ENCODE measurements at regions not wholly inside any gene's neighbourhood (a gene's known extent, or its start where the extent isn't known, plus 50 kb on each side); places are given as distances from the start of the nearest gene placed in this dataset.
A peak's percentile ranks its signal among the peaks of the same experiment; 100 is the strongest.

DNA sequence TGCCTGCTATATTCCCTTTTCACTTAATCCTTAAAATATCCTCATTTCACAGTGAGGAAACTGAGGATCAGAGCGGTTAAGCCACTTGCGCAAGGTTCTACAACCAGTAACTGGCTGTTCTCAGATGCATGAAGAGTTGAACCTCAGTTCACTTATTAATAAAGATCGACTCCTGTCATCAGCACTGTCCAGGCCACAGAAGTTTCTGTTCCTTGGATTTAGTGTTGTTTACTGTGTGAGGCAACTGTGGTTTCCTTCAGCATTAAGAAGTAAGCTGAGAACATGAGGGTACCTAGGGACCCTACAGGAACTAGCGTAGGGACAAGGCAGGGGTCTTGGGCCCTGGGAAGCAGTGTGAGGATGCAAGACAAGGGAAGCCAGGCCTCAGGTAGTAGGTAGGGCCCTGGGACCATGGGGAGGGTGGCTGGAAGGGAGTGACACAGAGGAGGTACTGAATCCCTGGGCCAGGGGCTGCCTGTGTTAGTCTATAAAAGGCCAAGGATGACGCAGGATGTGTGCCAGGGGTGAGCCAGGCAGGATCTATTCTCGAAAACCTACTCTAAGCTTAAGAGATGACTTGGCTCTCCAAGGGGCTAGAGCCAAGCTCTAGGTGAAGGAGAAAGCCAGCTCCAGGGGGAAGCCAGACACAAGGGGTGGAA, 181.2 kb upstream of the CSF3R start:
- Histone ChIP-seq H3K27ac (ENCODE audit: low read depth, low read length) (no peak overlapping the region), H3K9me3 (ENCODE audit: control insufficient read depth, low read length) (no peaks in the 10 kb centered on the region), H3K4me3 (ENCODE audit: low read length) (no peak overlapping the region), H3K27me3 (ENCODE audit: control insufficient read depth, insufficient read depth, low read length, poor library complexity, severe bottlenecking) (peaks cover 70% of the 10 kb centered on the region), H3K36me3 (ENCODE audit: control insufficient read depth, insufficient read depth, low read length) (no peaks in the 10 kb centered on the region), H3K4me1 (ENCODE audit: control insufficient read depth, insufficient read depth, low read length) (peaks cover 2% of the 10 kb centered on the region), H3K9ac (ENCODE audit: extremely low read depth, low read length, poor library complexity, severe bottlenecking) (no peak overlapping the region)
- 98 to 100% methylated on average over 5 to 6 of the region's 6 CpGs for WGBS, 2 experiments (ENCODE audit: insufficient coverage in 1 of 2, insufficient read length in 1 of 2)
- Mint-ChIP-seq H3K4me3 (no peak overlapping the region), H3K4me1 (peaks cover 16% of the 10 kb centered on the region), H3K27me3 (ENCODE audit: insufficient read depth) (peaks cover 76% of the 10 kb centered on the region), H3K27ac (no peak overlapping the region), H3K36me3 (ENCODE audit: low read depth) (no peaks in the 10 kb centered on the region), H3K9me3 (no peaks in the 10 kb centered on the region)
- no peak for DNase-seq
- TF ChIP-seq, protein P1, sequence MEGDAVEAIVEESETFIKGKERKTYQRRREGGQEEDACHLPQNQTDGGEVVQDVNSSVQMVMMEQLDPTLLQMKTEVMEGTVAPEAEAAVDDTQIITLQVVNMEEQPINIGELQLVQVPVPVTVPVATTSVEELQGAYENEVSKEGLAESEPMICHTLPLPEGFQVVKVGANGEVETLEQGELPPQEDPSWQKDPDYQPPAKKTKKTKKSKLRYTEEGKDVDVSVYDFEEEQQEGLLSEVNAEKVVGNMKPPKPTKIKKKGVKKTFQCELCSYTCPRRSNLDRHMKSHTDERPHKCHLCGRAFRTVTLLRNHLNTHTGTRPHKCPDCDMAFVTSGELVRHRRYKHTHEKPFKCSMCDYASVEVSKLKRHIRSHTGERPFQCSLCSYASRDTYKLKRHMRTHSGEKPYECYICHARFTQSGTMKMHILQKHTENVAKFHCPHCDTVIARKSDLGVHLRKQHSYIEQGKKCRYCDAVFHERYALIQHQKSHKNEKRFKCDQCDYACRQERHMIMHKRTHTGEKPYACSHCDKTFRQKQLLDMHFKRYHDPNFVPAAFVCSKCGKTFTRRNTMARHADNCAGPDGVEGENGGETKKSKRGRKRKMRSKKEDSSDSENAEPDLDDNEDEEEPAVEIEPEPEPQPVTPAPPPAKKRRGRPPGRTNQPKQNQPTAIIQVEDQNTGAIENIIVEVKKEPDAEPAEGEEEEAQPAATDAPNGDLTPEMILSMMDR (conservative IDR thresholded peaks at IDR 0.05), result no peak

DNA sequence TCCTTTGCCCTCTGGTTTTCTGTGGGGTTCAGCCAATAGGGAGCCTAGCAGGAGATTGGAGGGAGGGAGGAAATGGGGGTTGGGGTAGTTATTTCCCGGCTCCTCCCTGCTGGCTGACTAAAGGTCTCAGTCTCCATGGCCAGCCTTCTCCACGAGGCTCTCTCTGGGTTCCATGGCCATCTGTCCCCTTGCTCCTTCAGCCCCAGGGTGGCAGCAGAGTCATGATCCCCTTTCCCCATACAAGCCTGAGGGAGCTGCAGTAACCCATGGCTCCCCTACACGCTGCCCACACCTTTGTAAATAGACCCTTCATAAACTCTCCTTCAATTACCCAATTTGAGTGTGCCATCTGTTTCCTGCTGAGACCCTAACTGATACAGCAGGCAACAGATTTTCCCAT, 176.1 kb upstream of the CSF3R start:
- no peak overlapping the region for H3K9ac ChIP-seq (ENCODE audit: extremely low read depth, low read length, poor library complexity, severe bottlenecking)
- Mint-ChIP-seq H3K4me1 (peaks cover 11% of the 10 kb centered on the region), H3K27me3 (ENCODE audit: insufficient read depth) (peaks cover 34% of the 10 kb centered on the region), H3K27ac (no peak overlapping the region), H3K36me3 (ENCODE audit: low read depth) (no peaks in the 10 kb centered on the region), H3K4me3 (no peak overlapping the region), H3K9me3 (no peaks in the 10 kb centered on the region)
- peak; percentile 46 for DNase-seq
- TF ChIP-seq, protein P1 (conservative IDR thresholded peaks at IDR 0.05), result peak; percentile 30
- H3K9me3 ChIP-seq (ENCODE audit: control insufficient read depth, low read length), result no peaks in the 10 kb centered on the region
- H3K36me3 ChIP-seq (ENCODE audit: control insufficient read depth, insufficient read depth, low read length), result no peaks in the 10 kb centered on the region
- no peak overlapping the region for H3K27ac ChIP-seq (ENCODE audit: low read depth, low read length)
- peaks cover 22% of the 10 kb centered on the region for H3K27me3 ChIP-seq (ENCODE audit: control insufficient read depth, insufficient read depth, low read length, poor library complexity, severe bottlenecking)
- 92% methylated on average over 3 of the region's 3 CpGs; no CpG with 5 or more reads in 1 of the 2 experiments for WGBS, 2 experiments (ENCODE audit: insufficient coverage in 1 of 2, insufficient read length in 1 of 2)
- H3K4me1 ChIP-seq (ENCODE audit: control insufficient read depth, insufficient read depth, low read length), result peaks cover 2% of the 10 kb centered on the region
- H3K4me3 ChIP-seq (ENCODE audit: low read length), result no peak overlapping the region

DNA sequence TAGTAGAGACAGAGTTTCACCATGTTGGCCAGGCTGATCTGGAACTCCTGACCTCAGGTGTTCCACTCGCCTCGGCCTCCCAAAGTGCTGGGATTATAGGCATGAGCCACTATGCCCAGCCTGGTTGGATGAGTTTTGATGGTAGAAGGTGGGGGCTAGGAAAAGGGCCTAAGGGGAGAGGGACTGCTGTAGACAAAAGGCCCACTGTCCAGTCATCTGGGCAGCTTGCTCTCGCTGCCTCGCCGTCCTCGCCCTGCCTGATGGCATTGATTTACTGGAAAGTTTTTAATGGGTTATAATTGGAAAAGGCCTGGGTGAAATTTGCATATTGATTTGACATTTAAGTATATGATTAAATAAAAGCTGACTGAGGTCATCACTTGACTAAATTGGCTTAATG, 175.1 kb upstream of the CSF3R start:
- DNase-seq, result no peak
- no peak overlapping the region for H3K9ac ChIP-seq (ENCODE audit: extremely low read depth, low read length, poor library complexity, severe bottlenecking)
- H3K27ac Mint-ChIP-seq, result no peak overlapping the region
- 87 to 100% methylated on average over 2 to 6 of the region's 6 CpGs for WGBS, 2 experiments (ENCODE audit: insufficient coverage in 1 of 2, insufficient read length in 1 of 2)
- H3K4me3 ChIP-seq (ENCODE audit: low read length), result no peak overlapping the region
- H3K9me3 ChIP-seq (ENCODE audit: control insufficient read depth, low read length), result no peaks in the 10 kb centered on the region
- H3K36me3 ChIP-seq (ENCODE audit: control insufficient read depth, insufficient read depth, low read length), result no peaks in the 10 kb centered on the region
- peaks cover 2% of the 10 kb centered on the region for H3K4me1 ChIP-seq (ENCODE audit: control insufficient read depth, insufficient read depth, low read length)
- H3K27me3 ChIP-seq (ENCODE audit: control insufficient read depth, insufficient read depth, low read length, poor library complexity, severe bottlenecking), result peaks cover 17% of the 10 kb centered on the region
- H3K4me3 Mint-ChIP-seq, result no peak overlapping the region
- no peaks in the 10 kb centered on the region for H3K9me3 Mint-ChIP-seq
- H3K27ac ChIP-seq (ENCODE audit: low read depth, low read length), result no peak overlapping the region
- H3K36me3 Mint-ChIP-seq (ENCODE audit: low read depth), result no peaks in the 10 kb centered on the region
- peaks cover 31% of the 10 kb centered on the region for H3K27me3 Mint-ChIP-seq (ENCODE audit: insufficient read depth)
- H3K4me1 Mint-ChIP-seq, result peaks cover 11% of the 10 kb centered on the region
- TF ChIP-seq, protein P1 (conservative IDR thresholded peaks at IDR 0.05), result no peak

Data from endodermal cell (in vitro differentiated cells).